Lower lobe of right lung (tissue), 2 donors: ENCODE measurements at regions not wholly inside any gene's neighbourhood (a gene's known extent, or its start where the extent isn't known, plus 50 kb on each side); places are given as distances from the start of the nearest gene placed in this dataset.

Experiments used
- ATAC-seq, 2 donors: fragments of 200-7000 bp; cut with Tn5 transposase; one replicate each; pipeline ENCODE4 v1.9.1; 2020 to 2022; ENCODE audit warnings: mild to moderate bottlenecking in 2 of 2, moderate library complexity in 2 of 2
- DNase-seq: peaks from one replicate; pipeline ENCODE4 v3.0.0-alpha.2; 2020
- H3K27ac ChIP-seq: fragments of 200-600 bp; one replicate; pipeline ENCODE4 v1.8.0; 2022
- H3K27me3 ChIP-seq: fragments of 200-600 bp; one replicate; pipeline ENCODE4 v1.8.0; 2022; ENCODE audit warnings: low read depth
- H3K36me3 ChIP-seq: fragments of 200-600 bp; one replicate; pipeline ENCODE4 v1.8.0; 2022; ENCODE audit warnings: mild to moderate bottlenecking
- H3K4me1 ChIP-seq: fragments of 200-600 bp; one replicate; pipeline ENCODE4 v1.8.0; 2022
- H3K4me3 ChIP-seq: fragments of 200-600 bp; one replicate; pipeline ENCODE4 v1.8.0; 2022; ENCODE audit warnings: mild to moderate bottlenecking
- H3K9me3 ChIP-seq: fragments of 200-600 bp; one replicate; pipeline ENCODE4 v1.8.0; 2022
- CTCF ChIP-seq: fragments of 200-600 bp; IDR thresholded peaks from one replicate; pipeline ENCODE4 v1.8.0; 2022; ENCODE audit warnings: antibody characterized with exemption, mild to moderate bottlenecking
- intact Hi-C: fragments of 100-400 bp; cut with DNase I; formaldehyde crosslinking; loops from one replicate; pipeline ENCODE4 v1.11.0; 2022
- donor health status: DM: no; HTN: yes; CAD: no; lungs with severe emphysema.

- ATAC-seq: no peak
- Histone ChIP-seq H3K27me3 (no peaks in the 10 kb centered on the region), H3K27ac (no peak overlapping the region), H3K4me3 (no peak overlapping the region), H3K4me1 (no peaks in the 10 kb centered on the region), H3K9me3 (no peaks in the 10 kb centered on the region), H3K36me3 (no peaks in the 10 kb centered on the region)
- TF ChIP-seq CTCF: no peak
- intact Hi-C loops: no loop called here
- no peak for DNase-seq
Measured at GRCh38 chr6:82687855-82688254, 324.2 kb downstream of the TPBG start.

GRCh38 chr6:82690283-82690682, 326.7 kb downstream of the TPBG start:
- no peak for ATAC-seq
- no peaks in the 10 kb centered on the region for H3K4me1 ChIP-seq
- no peaks in the 10 kb centered on the region for H3K9me3 ChIP-seq
- intact Hi-C loops: no loop called here
- no peak for TF ChIP-seq CTCF
- H3K4me3 ChIP-seq: no peak overlapping the region
- no peaks in the 10 kb centered on the region for H3K27me3 ChIP-seq
- H3K27ac ChIP-seq: no peak overlapping the region
- no peaks in the 10 kb centered on the region for H3K36me3 ChIP-seq
- DNase-seq: no peak

- H3K9me3 ChIP-seq: no peaks in the 10 kb centered on the region
- ATAC-seq (no peak), DNase-seq (no peak)
- no peaks in the 10 kb centered on the region for H3K4me1 ChIP-seq
- H3K27ac ChIP-seq: no peak overlapping the region
- H3K27me3 ChIP-seq: no peaks in the 10 kb centered on the region
- H3K36me3 ChIP-seq: no peaks in the 10 kb centered on the region
- intact Hi-C loops: no loop called here
- TF ChIP-seq CTCF: no peak
- H3K4me3 ChIP-seq: no peak overlapping the region
Measured at GRCh38 chr6:82691997-82692396, 328.4 kb downstream of the TPBG start.

GRCh38 chr6:82693094-82693493, 329.5 kb downstream of the TPBG start:
- ATAC-seq: no peak
- no peaks in the 10 kb centered on the region for H3K27me3 ChIP-seq
- no peaks in the 10 kb centered on the region for H3K36me3 ChIP-seq
- H3K27ac ChIP-seq: no peak overlapping the region
- no peak for DNase-seq
- intact Hi-C loops: no loop called here
- TF ChIP-seq CTCF: no peak
- no peak overlapping the region for H3K4me3 ChIP-seq
- H3K4me1 ChIP-seq: no peaks in the 10 kb centered on the region
- H3K9me3 ChIP-seq: no peaks in the 10 kb centered on the region

GRCh38 chr6:82701341-82701740, 337.7 kb downstream of the TPBG start:
- DNase-seq (no peak), ATAC-seq (no peak)
- no peak for TF ChIP-seq CTCF
- H3K27ac ChIP-seq: no peak overlapping the region
- intact Hi-C loops: no loop called here
- no peaks in the 10 kb centered on the region for H3K4me1 ChIP-seq
- no peaks in the 10 kb centered on the region for H3K9me3 ChIP-seq
- no peaks in the 10 kb centered on the region for H3K36me3 ChIP-seq
- no peaks in the 10 kb centered on the region for H3K27me3 ChIP-seq
- no peak overlapping the region for H3K4me3 ChIP-seq

- Histone ChIP-seq H3K4me1 (no peaks in the 10 kb centered on the region), H3K9me3 (no peaks in the 10 kb centered on the region), H3K27ac (no peak overlapping the region), H3K27me3 (no peaks in the 10 kb centered on the region), H3K4me3 (no peak overlapping the region), H3K36me3 (no peaks in the 10 kb centered on the region)
- ATAC-seq: no peak
- no peak for TF ChIP-seq CTCF
- intact Hi-C loops: no loop called here
- no peak for DNase-seq
Measured at GRCh38 chr6:82702574-82702973, 339.0 kb downstream of the TPBG start.
